ENCODE measurements at regions not wholly inside any gene's neighbourhood (a gene's known extent, or its start where the extent isn't known, plus 50 kb on each side); places are given as distances from the start of the nearest gene placed in this dataset.

GRCh38 chr5:36521838-36522745 lies 84.3 kb upstream of the SLC1A3 start (continued):
- TF ChIP-seq GTF2I (CRISPR knock-in tag; conservative IDR thresholded peaks at IDR 0.05): no peak

GRCh38 chr5:36522746-36523065 lies 83.7 kb upstream of the SLC1A3 start:
- H3K36me3 Mint-ChIP-seq: no peaks in the 10 kb centered on the region
- peaks cover 17% of the 10 kb centered on the region for H3K9me3 Mint-ChIP-seq
- TF ChIP-seq ZNF423 (CRISPR knock-in tag; IDR thresholded peaks at IDR 0.05): no peak
- TF ChIP-seq FOXP1 (CRISPR knock-in tag; IDR thresholded peaks at IDR 0.05; ENCODE audit: borderline replicate concordance): no peak
- TF ChIP-seq RELA (CRISPR knock-in tag; IDR thresholded peaks at IDR 0.05; ENCODE audit: borderline replicate concordance): no peak
- no peak for TF ChIP-seq STAT6 (CRISPR knock-in tag; conservative IDR thresholded peaks at IDR 0.05; ENCODE audit: low read depth)
- no peak for TF ChIP-seq ELF4 (CRISPR knock-in tag; IDR thresholded peaks at IDR 0.05; ENCODE audit: low read depth)
- no peak for TF ChIP-seq FOXK1 (CRISPR knock-in tag; IDR thresholded peaks at IDR 0.05)
- TF ChIP-seq NR3C1 (CRISPR knock-in tag; conservative IDR thresholded peaks at IDR 0.05; ENCODE audit: low read depth): no peak
- POLR2A ChIA-PET: no interaction called here
- H3K4me1 Mint-ChIP-seq: peaks cover 8% of the 10 kb centered on the region
- no peak overlapping the region for H3K4me3 Mint-ChIP-seq
- DNase-seq (ENCODE audit: low spot score): no peak
- no peak for ATAC-seq
- H3K27me3 Mint-ChIP-seq (ENCODE audit: low read depth): no peaks in the 10 kb centered on the region; the same call in 1 of the 2 replicates
- H3K27ac Mint-ChIP-seq: no peak overlapping the region
- CTCF ChIA-PET: no interaction called here

- ChIA-PET POLR2A (no interaction called here), CTCF (interaction anchor here (1.0 kb wide), 1 partner anchor 15 kb away, joined by 3 read pairs; no protein-coding TSS in a partner anchor)
- no peak for DNase-seq (ENCODE audit: low spot score)
- no peak for TF ChIP-seq JAZF1 (CRISPR knock-in tag; IDR thresholded peaks at IDR 0.05)
- no peak for TF ChIP-seq MAX (CRISPR knock-in tag; IDR thresholded peaks at IDR 0.05)
- TF ChIP-seq PREB (CRISPR knock-in tag; IDR thresholded peaks at IDR 0.05; ENCODE audit: borderline replicate concordance): no peak
- no peak for TF ChIP-seq STAT6 (CRISPR knock-in tag; conservative IDR thresholded peaks at IDR 0.05; ENCODE audit: low read depth)
- no peak for TF ChIP-seq ZNF512 (CRISPR knock-in tag; IDR thresholded peaks at IDR 0.05; ENCODE audit: borderline replicate concordance)
- TF ChIP-seq ATF1 (CRISPR knock-in tag; IDR thresholded peaks at IDR 0.05): no peak
- TF ChIP-seq ZBTB43 (CRISPR knock-in tag; IDR thresholded peaks at IDR 0.05): no peak
- TF ChIP-seq ZSCAN18 (CRISPR knock-in tag; IDR thresholded peaks at IDR 0.05): no peak
- no peak for TF ChIP-seq HMGA2 (CRISPR knock-in tag; IDR thresholded peaks at IDR 0.05)
- no peak for TF ChIP-seq TP53 (CRISPR knock-in tag; IDR thresholded peaks at IDR 0.05)
- Mint-ChIP-seq H3K4me1 (peaks cover 8% of the 10 kb centered on the region), H3K27me3 (ENCODE audit: low read depth) (no peaks in the 10 kb centered on the region; the same call in 1 of the 2 replicates), H3K36me3 (no peaks in the 10 kb centered on the region), H3K4me3 (no peak overlapping the region), H3K9me3 (peaks cover 15% of the 10 kb centered on the region), H3K27ac (no peak overlapping the region)
- no peak for ATAC-seq
Measured at GRCh38 chr5:36523450-36523849, 83.0 kb upstream of the SLC1A3 start.
